ENCODE measurements at regions not wholly inside any gene's neighbourhood (a gene's known extent, or its start where the extent isn't known, plus 50 kb on each side); places are given as distances from the start of the nearest gene placed in this dataset.
A peak's percentile ranks its signal among the peaks of the same experiment; 100 is the strongest.
"Not testable (repeated sequence)": the region's sequence is repeated elsewhere in the genome, so short reads cannot be mapped to it uniquely, and the experiment has no call there.

GRCh38 chr2:8236391-8236790, 445.5 kb upstream of the ID2 start:
- ATAC-seq (replicated peaks), result no peak
- no peak overlapping the region for H3K27ac Mint-ChIP-seq
- H3K36me3 Mint-ChIP-seq (ENCODE audit: insufficient read depth), result no peaks in the 10 kb centered on the region
- H3K9me3 Mint-ChIP-seq, result no peaks in the 10 kb centered on the region
- DNase-seq, result no peak
- H3K4me3 Mint-ChIP-seq, result no peak overlapping the region
- peaks cover 0 to 6% of the 10 kb centered on the region in 2 donors for H3K4me1 Mint-ChIP-seq (ENCODE audit: low read depth in 2 of 2)
- H3K27me3 Mint-ChIP-seq, result no peaks in the 10 kb centered on the region

- no peak overlapping the region for H3K27ac Mint-ChIP-seq
- no peak overlapping the region for H3K4me3 Mint-ChIP-seq
- no peaks in the 10 kb centered on the region for H3K9me3 Mint-ChIP-seq
- H3K36me3 Mint-ChIP-seq (ENCODE audit: insufficient read depth), result no peaks in the 10 kb centered on the region
- ATAC-seq (replicated peaks), result no peak
- DNase-seq, result no peak
- peaks cover 0 to 7% of the 10 kb centered on the region in 2 donors for H3K4me1 Mint-ChIP-seq (ENCODE audit: low read depth in 2 of 2)
- no peaks in the 10 kb centered on the region for H3K27me3 Mint-ChIP-seq
Measured at GRCh38 chr2:8238521-8239230, 443.2 kb upstream of the ID2 start.

- Mint-ChIP-seq H3K4me3 (no peak overlapping the region), H3K36me3 (ENCODE audit: insufficient read depth) (no peaks in the 10 kb centered on the region), H3K4me1 (ENCODE audit: low read depth in 2 of 2) (peaks cover under 1 to 7% of the 10 kb centered on the region in 2 donors), H3K27me3 (no peaks in the 10 kb centered on the region), H3K9me3 (no peaks in the 10 kb centered on the region), H3K27ac (no peak overlapping the region)
- DNase-seq (no peak), ATAC-seq (replicated peaks) (peak; percentile 42)
Measured at GRCh38 chr2:8239531-8240088, 442.2 kb upstream of the ID2 start.

GRCh38 chr2:8241317-8241716, 440.5 kb upstream of the ID2 start:
- Mint-ChIP-seq H3K27me3 (no peaks in the 10 kb centered on the region), H3K36me3 (ENCODE audit: insufficient read depth) (no peaks in the 10 kb centered on the region), H3K4me1 (ENCODE audit: low read depth in 2 of 2) (peaks cover 5 to 7% of the 10 kb centered on the region in 2 donors), H3K9me3 (peaks cover 2% of the 10 kb centered on the region in 2 donors), H3K4me3 (no peak overlapping the region), H3K27ac (no peak overlapping the region)
- ATAC-seq (replicated peaks) (no peak), DNase-seq (no peak)

GRCh38 chr2:8242739-8243138, 439.1 kb upstream of the ID2 start:
- Mint-ChIP-seq H3K9me3 (peaks cover 2 to 6% of the 10 kb centered on the region in 2 donors), H3K27ac (no peak overlapping the region), H3K36me3 (ENCODE audit: insufficient read depth) (no peaks in the 10 kb centered on the region), H3K4me3 (no peak overlapping the region), H3K4me1 (ENCODE audit: low read depth in 2 of 2) (peaks cover 5 to 7% of the 10 kb centered on the region in 2 donors), H3K27me3 (no peaks in the 10 kb centered on the region)
- DNase-seq (no peak), ATAC-seq (replicated peaks) (no peak)

GRCh38 chr2:8243748-8244400, 438.0 kb upstream of the ID2 start:
- no peaks in the 10 kb centered on the region for H3K27me3 Mint-ChIP-seq
- H3K27ac Mint-ChIP-seq, result no peak overlapping the region
- no peaks in the 10 kb centered on the region for H3K36me3 Mint-ChIP-seq (ENCODE audit: insufficient read depth)
- ATAC-seq (replicated peaks) (no peak), DNase-seq (no peak)
- H3K4me3 Mint-ChIP-seq, result no peak overlapping the region
- peaks cover 2 to 6% of the 10 kb centered on the region in 2 donors for H3K9me3 Mint-ChIP-seq
- peaks cover 5 to 6% of the 10 kb centered on the region in 2 donors for H3K4me1 Mint-ChIP-seq (ENCODE audit: low read depth in 2 of 2)

- Mint-ChIP-seq H3K36me3 (ENCODE audit: insufficient read depth) (peaks cover 3% of the 10 kb centered on the region), H3K27ac (no peak overlapping the region), H3K27me3 (no peaks in the 10 kb centered on the region), H3K4me3 (no peak overlapping the region), H3K9me3 (peaks cover 2 to 6% of the 10 kb centered on the region in 2 donors), H3K4me1 (ENCODE audit: low read depth in 2 of 2) (peaks cover 4 to 5% of the 10 kb centered on the region in 2 donors)
- ATAC-seq (replicated peaks) (no peak), DNase-seq (no peak)
Measured at GRCh38 chr2:8244639-8245038, 437.2 kb upstream of the ID2 start.

- Mint-ChIP-seq H3K4me3 (no peak overlapping the region), H3K9me3 (peaks cover 3 to 6% of the 10 kb centered on the region in 2 donors)
- no peak for ATAC-seq (replicated peaks)
Measured at GRCh38 chr2:8246137-8246536, 435.7 kb upstream of the ID2 start.

GRCh38 chr2:8247905-8248622, 433.8 kb upstream of the ID2 start:
- peaks cover 0 to 5% of the 10 kb centered on the region in 2 donors for H3K4me1 Mint-ChIP-seq (ENCODE audit: low read depth in 2 of 2)
- H3K4me3 Mint-ChIP-seq, result no peak overlapping the region
- no peaks in the 10 kb centered on the region for H3K27me3 Mint-ChIP-seq
- DNase-seq (no peak), ATAC-seq (replicated peaks) (no peak)
- peaks cover 3% of the 10 kb centered on the region for H3K36me3 Mint-ChIP-seq (ENCODE audit: insufficient read depth)
- peak overlapping the region in 1 of 2 donors; percentile 35 for H3K27ac Mint-ChIP-seq
- H3K9me3 Mint-ChIP-seq, result peaks cover 3 to 6% of the 10 kb centered on the region in 2 donors

More at GRCh38 chr2:8246137-8246536, 435.7 kb upstream of the ID2 start:
- no peak for DNase-seq
- peaks cover 4 to 5% of the 10 kb centered on the region in 2 donors for H3K4me1 Mint-ChIP-seq (ENCODE audit: low read depth in 2 of 2)
- no peaks in the 10 kb centered on the region for H3K27me3 Mint-ChIP-seq
- peaks cover 3% of the 10 kb centered on the region for H3K36me3 Mint-ChIP-seq (ENCODE audit: insufficient read depth)
- H3K27ac Mint-ChIP-seq, result peak overlapping the region in 1 of 2 donors; percentile 35

- no peak overlapping the region for H3K4me3 Mint-ChIP-seq
- H3K27ac Mint-ChIP-seq, result no peak overlapping the region
- peaks cover under 1 to 6% of the 10 kb centered on the region in 2 donors for H3K4me1 Mint-ChIP-seq (ENCODE audit: low read depth in 2 of 2)
- H3K36me3 Mint-ChIP-seq (ENCODE audit: insufficient read depth), result peaks cover 3% of the 10 kb centered on the region
- ATAC-seq (replicated peaks) (no peak), DNase-seq (no peak)
- peaks cover 3 to 6% of the 10 kb centered on the region in 2 donors for H3K9me3 Mint-ChIP-seq
- no peaks in the 10 kb centered on the region for H3K27me3 Mint-ChIP-seq
Measured at GRCh38 chr2:8248623-8248957, 433.3 kb upstream of the ID2 start.

GRCh38 chr2:8249141-8249540, 432.7 kb upstream of the ID2 start:
- H3K4me3 Mint-ChIP-seq, result no peak overlapping the region
- no peak overlapping the region for H3K27ac Mint-ChIP-seq
- ATAC-seq (replicated peaks) (no peak), DNase-seq (no peak)
- peaks cover 3 to 6% of the 10 kb centered on the region in 2 donors for H3K9me3 Mint-ChIP-seq
- H3K27me3 Mint-ChIP-seq, result no peaks in the 10 kb centered on the region
- peaks cover 3% of the 10 kb centered on the region for H3K36me3 Mint-ChIP-seq (ENCODE audit: insufficient read depth)
- H3K4me1 Mint-ChIP-seq (ENCODE audit: low read depth in 2 of 2), result peaks cover 6 to 12% of the 10 kb centered on the region in 2 donors

- no peak for ATAC-seq (replicated peaks)
- no peaks in the 10 kb centered on the region for H3K27me3 Mint-ChIP-seq
- H3K9me3 Mint-ChIP-seq, result peaks cover 3 to 6% of the 10 kb centered on the region in 2 donors
- H3K36me3 Mint-ChIP-seq (ENCODE audit: insufficient read depth), result peaks cover 3% of the 10 kb centered on the region
- H3K4me3 Mint-ChIP-seq, result no peak overlapping the region
- peaks cover 10 to 13% of the 10 kb centered on the region in 2 donors for H3K4me1 Mint-ChIP-seq (ENCODE audit: low read depth in 2 of 2)
- no peak for DNase-seq
- no peak overlapping the region for H3K27ac Mint-ChIP-seq
Measured at GRCh38 chr2:8249769-8250168, 432.1 kb upstream of the ID2 start.

- DNase-seq; H3K36me3 Mint-ChIP-seq (ENCODE audit: insufficient read depth); H3K27ac Mint-ChIP-seq; H3K9me3 Mint-ChIP-seq; H3K4me3 Mint-ChIP-seq; H3K27me3 Mint-ChIP-seq; ATAC-seq (replicated peaks): not testable (repeated sequence)
- peaks cover 10% of the 10 kb centered on the region in 2 donors for H3K4me1 Mint-ChIP-seq (ENCODE audit: low read depth in 2 of 2)
Measured at GRCh38 chr2:8250290-8250689, 431.6 kb upstream of the ID2 start.
